Activated CD4-positive, alpha-beta T cell treated with anti-CD3 and anti-CD28 coated beads, Interleukin-2, amount 50 U/mL, for 4 hours (primary cell): ENCODE measurements at regions not wholly inside any gene's neighbourhood (a gene's known extent, or its start where the extent isn't known, plus 50 kb on each side); places are given as distances from the start of the nearest gene placed in this dataset.

Experiments used
- DNase-seq, 2 experiments: peaks; one replicate each; pipeline ENCODE4 v3.0.0-alpha.2; 2020

- no peak for DNase-seq
Observed at GRCh38 chr11:134582770-134583095, 170.7 kb upstream of the B3GAT1 start.

DNA sequence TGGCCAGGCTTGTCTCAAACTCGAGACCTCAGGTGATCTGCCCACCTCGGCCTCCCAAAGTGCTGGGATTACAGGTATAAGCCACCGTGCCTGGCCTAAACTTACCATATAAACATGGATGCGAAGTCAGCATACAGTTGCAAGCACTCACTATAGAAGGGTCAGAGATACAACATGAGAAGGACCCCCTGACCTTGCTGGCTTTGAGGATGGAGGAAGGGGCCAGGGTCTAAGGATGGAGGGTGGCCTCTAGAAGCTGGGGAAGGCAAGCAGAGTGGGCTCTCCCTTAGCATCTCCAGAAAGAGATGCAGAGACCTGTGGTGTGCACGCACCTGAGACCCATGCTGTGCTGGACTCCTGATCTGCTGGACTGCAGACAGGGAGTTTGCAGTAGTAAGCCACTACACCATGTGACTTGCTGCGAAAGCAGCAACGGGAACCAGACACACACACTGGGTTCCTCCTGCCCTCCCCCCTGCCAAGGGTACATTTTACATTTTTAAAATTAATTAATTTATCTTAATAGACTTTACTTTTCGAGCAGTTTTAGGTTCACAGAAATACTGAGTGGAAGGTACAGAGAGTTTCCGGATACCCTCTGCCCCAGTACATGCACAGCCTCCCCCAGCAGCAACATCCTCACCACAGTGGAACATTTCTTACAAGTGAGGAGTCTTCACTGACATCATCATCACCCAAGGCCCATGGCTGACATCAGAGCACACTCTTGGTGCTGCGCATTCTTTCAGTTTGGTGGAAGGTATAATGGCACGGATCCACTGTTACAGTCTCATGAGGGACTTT is 170.1 kb upstream of the B3GAT1 start:
- no peak for DNase-seq

GRCh38 chr11:134581121-134581626 is 169.1 kb upstream of the B3GAT1 start:
- no peak for DNase-seq

DNA sequence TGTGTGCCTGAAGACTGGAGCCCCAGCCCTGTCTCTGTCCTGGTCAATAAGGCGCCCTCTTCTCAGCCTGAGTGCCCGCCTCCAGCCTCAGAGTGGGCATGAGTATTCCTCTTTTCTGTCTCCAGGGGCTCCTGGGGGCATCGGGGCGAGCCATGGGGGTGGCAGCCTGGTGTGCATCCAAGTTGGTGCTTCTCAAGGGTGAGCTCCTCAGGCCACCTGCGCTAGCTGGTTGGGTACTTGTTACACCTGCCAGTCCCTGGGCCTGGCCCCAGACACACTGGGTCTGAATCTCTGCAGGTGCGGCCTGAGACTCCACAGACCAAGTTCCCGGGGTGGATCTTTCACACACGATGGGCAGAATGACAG is 168.6 kb upstream of the B3GAT1 start:
- no peak for DNase-seq

GRCh38 chr11:134579724-134580609 is 167.9 kb upstream of the B3GAT1 start:
- no peak for DNase-seq

DNA sequence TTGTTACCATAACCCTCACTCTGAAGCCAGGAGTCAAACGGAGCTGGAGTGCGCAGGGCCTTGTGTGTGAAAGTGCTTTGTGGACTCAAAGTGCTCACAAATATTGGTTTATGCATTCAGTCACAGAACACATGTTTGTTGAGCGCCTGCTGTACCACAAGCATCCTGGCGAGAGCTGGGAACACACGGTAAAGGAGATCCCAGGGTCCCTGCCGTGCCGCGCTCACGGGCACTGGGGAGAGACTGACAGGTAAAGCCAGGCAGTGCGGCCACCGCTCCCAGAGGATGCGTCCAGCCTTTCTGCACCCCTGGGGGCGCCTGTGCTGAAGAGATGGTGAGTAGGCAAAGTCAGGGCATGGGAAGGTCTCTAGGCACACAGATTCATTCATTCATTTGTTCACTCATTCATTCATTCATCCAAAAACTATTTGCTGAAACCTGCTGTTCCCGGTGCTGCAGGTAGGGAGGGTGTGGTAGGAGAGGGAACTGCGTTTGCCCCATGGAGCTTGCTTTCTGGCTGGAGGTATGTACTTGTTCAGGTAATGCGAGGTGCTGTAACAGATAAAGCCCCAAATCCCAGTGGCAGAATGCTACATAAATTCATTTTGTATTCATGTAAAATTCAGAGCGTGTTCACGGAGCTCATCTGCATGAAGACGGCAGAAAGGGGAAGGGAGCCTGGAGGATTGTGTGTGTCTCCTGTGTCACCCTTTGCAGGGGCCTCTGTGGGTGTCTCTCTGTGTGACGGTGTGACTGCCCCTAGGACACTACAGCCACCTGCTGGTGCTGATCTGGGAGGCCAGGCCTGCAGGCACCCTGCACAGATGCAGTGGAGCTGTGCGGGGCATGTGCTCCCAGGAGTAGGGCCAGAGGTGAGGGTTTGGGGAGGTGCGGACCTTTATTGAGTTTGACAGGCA is 167.0 kb upstream of the B3GAT1 start:
- DNase-seq: no peak

GRCh38 chr11:134577751-134578395 is 165.8 kb upstream of the B3GAT1 start:
- no peak for DNase-seq

GRCh38 chr11:134576721-134577171 is 164.7 kb upstream of the B3GAT1 start:
- DNase-seq: no peak

- DNase-seq: no peak
Observed at GRCh38 chr11:134576286-134576685, 164.2 kb upstream of the B3GAT1 start.

DNA sequence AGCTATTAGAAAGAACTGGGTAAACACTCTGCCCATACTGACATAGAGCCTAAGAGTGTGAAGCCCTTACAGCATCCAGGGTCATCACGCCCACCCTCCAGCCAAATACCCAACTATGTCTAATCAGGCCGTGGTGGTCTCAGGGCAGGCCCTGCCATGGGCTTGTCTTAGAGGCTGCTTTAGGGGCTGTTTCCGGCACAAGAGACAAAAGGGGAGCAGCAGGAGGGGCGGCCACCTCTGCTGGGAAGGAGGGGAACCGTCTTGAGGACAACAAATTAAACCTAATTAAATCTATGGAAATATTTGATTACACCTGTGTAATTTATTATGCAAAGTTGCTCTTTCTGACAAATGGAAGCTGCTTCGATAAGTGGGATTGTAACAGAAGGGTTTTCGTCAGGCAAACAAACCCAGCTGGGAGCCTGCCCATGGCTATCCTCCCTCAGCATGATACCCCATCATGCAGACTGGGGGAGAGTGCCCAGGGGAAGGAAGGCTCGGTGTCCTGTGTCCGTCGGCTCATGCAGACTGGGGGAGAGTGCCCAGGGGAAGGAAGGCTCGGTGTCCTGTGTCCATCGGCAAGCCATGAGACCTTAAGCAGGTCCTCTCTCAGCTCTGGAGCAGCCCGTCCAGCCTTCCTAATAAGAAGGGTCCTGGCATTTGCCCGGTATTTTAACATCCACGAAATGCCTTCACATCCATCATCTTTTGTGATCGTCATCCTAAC is 163.6 kb upstream of the B3GAT1 start:
- DNase-seq: no peak

DNA sequence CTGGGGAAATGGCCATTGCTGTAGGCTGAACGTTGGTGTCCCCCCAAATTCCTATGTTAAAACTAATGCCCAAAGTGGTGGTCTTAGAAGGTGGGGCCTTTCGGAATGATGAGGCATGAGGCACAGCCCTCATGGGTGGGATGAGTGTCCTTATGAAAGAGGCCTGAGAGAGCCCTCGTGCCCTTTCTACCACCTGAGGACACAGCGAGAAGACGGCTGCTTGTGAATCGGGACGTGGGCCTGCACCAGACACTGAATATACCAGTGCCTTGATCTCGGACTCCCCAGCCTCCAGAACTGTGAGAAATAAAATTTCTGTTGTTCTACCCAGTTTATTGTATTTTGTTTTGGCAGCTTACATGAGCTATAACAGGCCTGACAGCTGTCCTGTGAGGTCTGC is 162.9 kb upstream of the B3GAT1 start:
- no peak for DNase-seq

- no peak for DNase-seq
Observed at GRCh38 chr11:134574425-134574824, 162.4 kb upstream of the B3GAT1 start.

- DNase-seq: no peak
Observed at GRCh38 chr11:134573857-134574256, 161.8 kb upstream of the B3GAT1 start.

- DNase-seq: no peak
Observed at GRCh38 chr11:134572741-134573675, 161.0 kb upstream of the B3GAT1 start.

DNA sequence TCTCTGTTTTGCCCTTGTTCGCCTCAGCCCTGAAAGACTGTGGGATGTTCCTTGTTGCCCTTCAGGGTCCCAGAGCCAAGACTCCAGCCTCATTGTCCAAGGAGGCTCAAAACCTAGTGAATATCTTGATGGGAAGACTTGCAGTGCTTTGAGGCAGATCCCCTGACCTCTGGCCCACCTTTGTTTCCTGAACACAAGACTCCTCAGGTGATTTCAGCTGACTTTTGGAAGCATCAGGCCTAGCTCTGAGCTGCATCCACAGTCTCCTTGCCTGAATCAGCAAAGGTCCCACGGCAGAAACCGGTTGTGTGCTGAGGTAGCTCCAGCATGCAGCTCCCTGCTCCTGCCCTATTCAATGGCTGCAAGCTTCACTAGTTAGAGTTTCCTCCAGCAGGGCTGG is 159.3 kb upstream of the B3GAT1 start:
- DNase-seq: no peak

GRCh38 chr11:134569195-134569594 is 157.2 kb upstream of the B3GAT1 start:
- no peak for DNase-seq

DNA sequence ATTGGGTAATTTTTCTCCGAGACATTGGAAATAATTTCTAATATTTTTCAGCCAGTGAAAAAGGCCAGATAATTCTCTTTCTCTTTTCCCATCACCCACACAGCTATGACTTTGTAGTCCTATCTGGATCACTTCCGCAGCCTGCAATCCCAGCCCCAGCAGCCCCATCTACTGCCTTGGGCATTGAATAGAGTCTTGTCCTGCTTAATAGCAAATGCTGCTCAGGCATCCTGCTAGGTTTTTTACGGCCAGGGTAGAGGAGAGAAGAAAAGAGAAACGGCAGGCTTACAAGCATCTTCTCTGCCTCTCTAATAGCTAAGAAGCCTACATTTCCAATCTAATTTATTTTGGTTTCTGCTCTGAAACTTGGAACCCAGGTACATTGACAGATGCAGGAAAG is 154.3 kb upstream of the B3GAT1 start:
- no peak for DNase-seq

DNA sequence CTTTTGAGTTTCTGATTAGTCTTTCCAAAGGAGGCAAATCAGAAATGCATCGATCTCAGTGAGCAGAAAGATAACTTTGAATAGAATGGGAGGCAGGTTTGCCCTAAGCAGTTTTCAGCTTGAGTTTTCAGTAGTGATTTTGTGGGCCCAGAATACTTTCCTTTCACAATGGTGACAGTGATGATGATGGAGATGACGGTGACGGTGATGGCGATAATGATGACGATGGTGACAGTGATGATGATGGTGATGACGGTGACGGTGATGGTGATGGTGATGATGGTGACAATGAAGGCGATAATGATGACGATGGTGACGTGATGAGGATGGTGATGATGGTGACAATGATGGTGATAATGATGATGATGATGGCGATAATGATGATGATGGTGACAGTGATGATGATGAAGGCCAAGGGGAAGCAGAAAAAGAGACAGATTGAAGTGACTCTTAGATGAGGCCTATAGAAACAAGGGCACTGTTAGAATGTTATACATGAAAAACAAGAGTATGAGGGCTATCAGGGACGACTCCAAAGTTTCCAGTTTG is 153.4 kb upstream of the B3GAT1 start:
- DNase-seq: no peak

GRCh38 chr11:134564472-134565200 is 152.6 kb upstream of the B3GAT1 start:
- DNase-seq: no peak
